Caco-2 (cell line): ENCODE measurements at regions not wholly inside any gene's neighbourhood (a gene's known extent, or its start where the extent isn't known, plus 50 kb on each side); places are given as distances from the start of the nearest gene placed in this dataset.

Experiments used
- BruUV-seq: library from RNA; stranded (reverse); fragments of 400-500 nt; replicated peaks from 2 replicates; lab custom pipeline; 2021; lab: Mats Ljungman, UMichigan
- CTCF ChIA-PET: fragments of 300-600 bp; sonication (Branson Sonifier 250); formaldehyde crosslinking; loops from one replicate; lab custom pipeline; 2022; ENCODE audit warnings: antibody characterized with exemption; lab: Charles Lee
- POLR2A ChIA-PET: fragments of 300-600 bp; sonication (Branson Sonifier 250); formaldehyde crosslinking; loops from one replicate; lab custom pipeline; 2022; ENCODE audit warnings: antibody characterized with exemption; lab: Charles Lee
- DNase-seq, 2 experiments: peaks; one replicate each; pipeline versions ENCODE4 v3.0.0 to v3.0.0-alpha.2; 2020 to 2022
- H3K27me3 ChIP-seq: replicated peaks from 2 replicates; pipeline ENCODE4 v1.6.0; 2011; ENCODE audit warnings: low read length; ENCODE audit not compliant: control insufficient read depth, insufficient read depth
- H3K36me3 ChIP-seq: 2 replicates; pipeline ENCODE4 v1.5.1; 2011; ENCODE audit warnings: low read length; ENCODE audit not compliant: control insufficient read depth, insufficient read depth
- H3K4me1 ChIP-seq: fragments of 250-450 bp; sonication (Bioruptor Pico); 2 replicates; pipeline ENCODE4 v1.5.1; 2020; ENCODE audit warnings: mild to moderate bottlenecking
- H3K4me3 ChIP-seq: 2 replicates; pipeline ENCODE4 v1.5.1; 2011; ENCODE audit warnings: low read depth, mild to moderate bottlenecking, control low read depth, low read length
- H3K9me3 ChIP-seq: fragments of 250-450 bp; sonication (Bioruptor Pico); 2 replicates; pipeline ENCODE4 v1.5.1; 2020; ENCODE audit warnings: mild to moderate bottlenecking, moderate library complexity
- H3K27ac Mint-ChIP-seq: one replicate; pipeline ENCODE4 v1.8.0; 2022; ENCODE audit warnings: mixed read lengths; ENCODE audit not compliant: unreplicated experiment
- H3K27me3 Mint-ChIP-seq: one replicate; pipeline ENCODE4 v1.8.0; 2022; ENCODE audit warnings: mixed read lengths; ENCODE audit not compliant: insufficient read depth, unreplicated experiment
- H3K36me3 Mint-ChIP-seq: one replicate; pipeline ENCODE4 v1.8.0; 2022; ENCODE audit warnings: mild to moderate bottlenecking, mixed read lengths; ENCODE audit not compliant: insufficient read depth, unreplicated experiment
- H3K4me1 Mint-ChIP-seq: one replicate; pipeline ENCODE4 v1.8.0; 2022; ENCODE audit warnings: low read depth, mixed read lengths; ENCODE audit not compliant: unreplicated experiment
- H3K4me3 Mint-ChIP-seq: one replicate; pipeline ENCODE4 v1.8.0; 2022; ENCODE audit warnings: mild to moderate bottlenecking, moderate library complexity, mixed read lengths; ENCODE audit not compliant: unreplicated experiment
- H3K9me3 Mint-ChIP-seq: one replicate; pipeline ENCODE4 v1.8.0; 2022; ENCODE audit warnings: mixed read lengths; ENCODE audit not compliant: unreplicated experiment
- intact Hi-C: fragments of 100-400 bp; cut with micrococcal nuclease; formaldehyde crosslinking; loops from one replicate; pipeline ENCODE4 v1.10.0; 2022; ENCODE audit not compliant: unreplicated experiment
- TF ChIP-seq, protein P1 (sequence below), 2 experiments: fragments of 200-600 bp in 1 of 2; IDR thresholded peaks; 1 replicate in 1 of 2; 2 replicates in 1 of 2; pipeline versions ENCODE4 v1.5.1 to v1.8.0; 2011 to 2022; ENCODE audit warnings: antibody characterized with exemption in 1 of 2, control low read depth in 1 of 2, inconsistent platforms in 1 of 2, low read depth in 1 of 2, low read length in 1 of 2, mild to moderate bottlenecking in 1 of 2, moderate library complexity in 1 of 2; ENCODE audit not compliant: insufficient read depth in 1 of 2, severe bottlenecking in 1 of 2, unreplicated experiment in 1 of 2

DNA sequence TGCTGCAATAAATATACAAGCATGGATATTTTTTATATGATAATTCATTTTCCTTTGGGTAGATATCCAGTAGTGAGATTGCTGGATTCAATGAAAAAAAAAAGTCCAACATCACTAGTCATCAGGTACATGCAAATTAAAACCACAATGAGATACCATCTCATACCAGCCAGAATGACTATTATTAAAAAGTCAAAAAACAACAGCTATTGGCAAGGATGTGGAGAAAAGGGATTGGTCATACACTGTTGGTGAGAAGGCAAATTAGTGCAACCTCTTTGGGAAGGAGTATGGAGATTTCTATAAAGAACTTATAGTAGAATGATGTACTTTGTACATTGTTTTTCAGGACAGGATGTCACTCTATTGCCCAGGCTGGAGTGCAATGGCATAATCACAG, 531.2 kb upstream of the MGAT4C start:
- no peaks in the 10 kb centered on the region for H3K27me3 ChIP-seq
- no peaks in the 10 kb centered on the region for H3K4me1 Mint-ChIP-seq
- no peak overlapping the region for H3K4me3 ChIP-seq
- no peaks in the 10 kb centered on the region for H3K36me3 Mint-ChIP-seq
- no peaks in the 10 kb centered on the region for H3K9me3 ChIP-seq
- H3K4me3 Mint-ChIP-seq, result no peak overlapping the region
- intact Hi-C loops, result no loop called here
- no peaks in the 10 kb centered on the region for H3K36me3 ChIP-seq
- H3K27me3 Mint-ChIP-seq, result no peaks in the 10 kb centered on the region
- BruUV-seq, result no TSS peak
- no peak for DNase-seq
- no peaks in the 10 kb centered on the region for H3K4me1 ChIP-seq
- CTCF ChIA-PET, result no interaction called here
- no peak overlapping the region for H3K27ac Mint-ChIP-seq
- POLR2A ChIA-PET, result no interaction called here
- TF ChIP-seq, protein P1, sequence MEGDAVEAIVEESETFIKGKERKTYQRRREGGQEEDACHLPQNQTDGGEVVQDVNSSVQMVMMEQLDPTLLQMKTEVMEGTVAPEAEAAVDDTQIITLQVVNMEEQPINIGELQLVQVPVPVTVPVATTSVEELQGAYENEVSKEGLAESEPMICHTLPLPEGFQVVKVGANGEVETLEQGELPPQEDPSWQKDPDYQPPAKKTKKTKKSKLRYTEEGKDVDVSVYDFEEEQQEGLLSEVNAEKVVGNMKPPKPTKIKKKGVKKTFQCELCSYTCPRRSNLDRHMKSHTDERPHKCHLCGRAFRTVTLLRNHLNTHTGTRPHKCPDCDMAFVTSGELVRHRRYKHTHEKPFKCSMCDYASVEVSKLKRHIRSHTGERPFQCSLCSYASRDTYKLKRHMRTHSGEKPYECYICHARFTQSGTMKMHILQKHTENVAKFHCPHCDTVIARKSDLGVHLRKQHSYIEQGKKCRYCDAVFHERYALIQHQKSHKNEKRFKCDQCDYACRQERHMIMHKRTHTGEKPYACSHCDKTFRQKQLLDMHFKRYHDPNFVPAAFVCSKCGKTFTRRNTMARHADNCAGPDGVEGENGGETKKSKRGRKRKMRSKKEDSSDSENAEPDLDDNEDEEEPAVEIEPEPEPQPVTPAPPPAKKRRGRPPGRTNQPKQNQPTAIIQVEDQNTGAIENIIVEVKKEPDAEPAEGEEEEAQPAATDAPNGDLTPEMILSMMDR (IDR thresholded peaks at IDR 0.05; ENCODE audit: insufficient read depth in 1 of 2, low read depth in 1 of 2, low read length in 1 of 2, severe bottlenecking in 1 of 2, unreplicated experiment in 1 of 2), result no peak
- H3K9me3 Mint-ChIP-seq, result no peaks in the 10 kb centered on the region

DNA sequence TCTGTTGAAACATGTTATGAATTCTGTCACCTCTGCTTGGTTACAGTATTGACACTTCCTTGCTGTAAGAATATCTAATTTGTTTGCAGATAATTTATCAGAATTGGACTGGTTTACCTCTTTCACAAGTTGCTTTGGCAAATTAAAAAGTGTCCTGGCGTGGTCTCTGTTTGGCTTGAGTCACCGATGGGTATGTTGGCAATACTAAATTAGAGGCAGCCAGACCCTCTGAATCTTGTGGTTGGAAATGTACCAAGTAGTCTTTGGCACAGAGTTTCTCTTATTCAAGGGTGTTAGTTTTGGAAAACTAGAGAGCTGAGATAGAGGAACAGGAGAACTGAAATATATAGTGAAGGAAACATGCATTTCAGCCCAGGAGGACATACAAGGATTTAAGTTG, 521.1 kb upstream of the MGAT4C start:
- H3K27me3 ChIP-seq, result no peaks in the 10 kb centered on the region
- H3K36me3 ChIP-seq, result no peaks in the 10 kb centered on the region
- H3K9me3 ChIP-seq, result no peaks in the 10 kb centered on the region
- no peaks in the 10 kb centered on the region for H3K4me1 ChIP-seq
- no TSS peak for BruUV-seq
- DNase-seq, result no peak
- H3K4me1 Mint-ChIP-seq, result no peaks in the 10 kb centered on the region
- ChIA-PET POLR2A (no interaction called here), CTCF (no interaction called here)
- no peak overlapping the region for H3K4me3 ChIP-seq
- H3K27me3 Mint-ChIP-seq, result no peaks in the 10 kb centered on the region
- H3K4me3 Mint-ChIP-seq, result no peak overlapping the region
- intact Hi-C loops, result no loop called here
- TF ChIP-seq, protein P1 (IDR thresholded peaks at IDR 0.05; ENCODE audit: insufficient read depth in 1 of 2, low read depth in 1 of 2, low read length in 1 of 2, severe bottlenecking in 1 of 2, unreplicated experiment in 1 of 2), result no peak
- no peaks in the 10 kb centered on the region for H3K36me3 Mint-ChIP-seq
- H3K9me3 Mint-ChIP-seq, result no peaks in the 10 kb centered on the region
- H3K27ac Mint-ChIP-seq, result no peak overlapping the region

DNA sequence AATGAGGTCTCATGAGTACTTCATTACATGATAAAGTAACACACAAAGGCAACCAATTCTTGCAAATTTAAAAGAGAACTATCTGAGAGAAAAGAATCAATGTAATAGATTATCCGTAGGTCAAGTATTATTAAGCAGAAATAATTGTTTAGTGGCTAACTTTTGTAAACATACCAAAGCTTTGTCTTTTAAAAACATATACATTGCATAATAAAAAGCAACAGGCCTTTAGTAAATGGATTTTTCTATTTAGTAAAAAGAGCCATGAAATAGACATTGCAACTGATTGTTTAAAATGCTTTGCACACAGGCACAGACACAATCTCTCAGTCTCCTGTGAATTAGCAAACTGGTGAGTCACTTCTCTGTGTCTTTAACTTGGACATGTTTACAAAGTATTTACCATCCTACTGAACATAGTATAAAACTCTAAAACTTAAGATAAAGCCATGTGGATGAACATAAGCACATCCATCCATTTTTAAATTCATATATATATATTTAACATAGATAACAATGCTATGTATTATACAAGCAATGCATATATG, 518.7 kb upstream of the MGAT4C start:
- Histone ChIP-seq H3K27me3 (no peaks in the 10 kb centered on the region), H3K4me3 (no peak overlapping the region), H3K36me3 (no peaks in the 10 kb centered on the region), H3K9me3 (no peaks in the 10 kb centered on the region), H3K4me1 (no peaks in the 10 kb centered on the region)
- no peaks in the 10 kb centered on the region for H3K36me3 Mint-ChIP-seq
- H3K4me3 Mint-ChIP-seq, result no peak overlapping the region
- TF ChIP-seq, protein P1 (IDR thresholded peaks at IDR 0.05; ENCODE audit: insufficient read depth in 1 of 2, low read depth in 1 of 2, low read length in 1 of 2, severe bottlenecking in 1 of 2, unreplicated experiment in 1 of 2), result no peak
- no peaks in the 10 kb centered on the region for H3K27me3 Mint-ChIP-seq
- no TSS peak for BruUV-seq
- no peak for DNase-seq
- ChIA-PET POLR2A (no interaction called here), CTCF (no interaction called here)
- H3K4me1 Mint-ChIP-seq, result no peaks in the 10 kb centered on the region
- H3K27ac Mint-ChIP-seq, result no peak overlapping the region
- no peaks in the 10 kb centered on the region for H3K9me3 Mint-ChIP-seq
- intact Hi-C loops, result no loop called here
